HG03354 (cell line): ENCODE measurements at regions not wholly inside any gene's neighbourhood (a gene's known extent, or its start where the extent isn't known, plus 50 kb on each side); places are given as distances from the start of the nearest gene placed in this dataset.

Experiments used
- ATAC-seq: cut with Tn5 transposase; IDR thresholded peaks from one replicate; pipeline ENCODE4 v1.9.1; 2021; ENCODE audit warnings: mild to moderate bottlenecking; ENCODE audit not compliant: unreplicated experiment, poor library complexity, severe bottlenecking

GRCh38 chr22:48943567-48944432 lies 883.9 kb downstream of the BRD1 start:
- ATAC-seq: no peak

GRCh38 chr22:48942698-48943566 lies 884.7 kb downstream of the BRD1 start:
- ATAC-seq: no peak

- no peak for ATAC-seq
Measured at GRCh38 chr22:48941903-48942575, 885.6 kb downstream of the BRD1 start.

GRCh38 chr22:48941033-48941902 lies 886.4 kb downstream of the BRD1 start:
- no peak for ATAC-seq

- no peak for ATAC-seq
Measured at GRCh38 chr22:48940266-48941032, 887.2 kb downstream of the BRD1 start.

- no peak for ATAC-seq
Measured at GRCh38 chr22:48939441-48940265, 888.0 kb downstream of the BRD1 start.

GRCh38 chr22:48938741-48939140 lies 888.9 kb downstream of the BRD1 start:
- ATAC-seq: no peak

DNA sequence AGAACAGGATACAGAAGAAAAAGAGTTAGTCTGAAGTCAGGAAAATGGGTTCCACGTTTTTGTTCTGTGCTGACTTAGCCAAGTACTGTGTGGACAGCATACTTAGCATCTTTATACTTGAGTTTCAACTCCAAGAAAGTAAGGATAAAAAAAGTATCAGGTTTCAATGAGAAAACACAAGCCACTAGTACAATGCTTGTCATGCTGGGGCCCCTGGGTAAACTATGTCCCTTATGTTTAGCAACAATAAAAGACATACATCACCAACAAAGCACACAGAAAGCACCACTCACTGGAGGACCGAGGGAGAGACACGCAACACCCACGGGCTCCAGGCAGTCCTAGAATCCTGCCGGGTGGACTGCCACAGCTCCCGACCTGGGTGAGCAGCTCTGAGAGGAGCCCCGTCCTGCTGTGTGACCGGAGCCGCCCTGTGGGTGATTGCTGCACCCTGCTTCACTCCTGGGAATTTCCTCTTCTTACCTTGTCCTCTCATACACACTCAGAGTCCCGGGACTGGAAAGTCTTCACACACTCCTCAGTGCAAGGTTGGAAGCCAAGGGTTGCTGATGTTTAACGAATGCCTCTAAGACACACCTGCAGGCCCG lies 890.5 kb downstream of the BRD1 start:
- ATAC-seq: no peak

- no peak for ATAC-seq
Measured at GRCh38 chr22:48936391-48936790, 891.3 kb downstream of the BRD1 start.

GRCh38 chr22:48934446-48934845 lies 893.2 kb downstream of the BRD1 start:
- ATAC-seq: no peak

- no peak for ATAC-seq
Measured at GRCh38 chr22:48931452-48931851, 896.2 kb downstream of the BRD1 start.

- no peak for ATAC-seq
Measured at GRCh38 chr22:48929276-48929790, 898.3 kb downstream of the BRD1 start.

DNA sequence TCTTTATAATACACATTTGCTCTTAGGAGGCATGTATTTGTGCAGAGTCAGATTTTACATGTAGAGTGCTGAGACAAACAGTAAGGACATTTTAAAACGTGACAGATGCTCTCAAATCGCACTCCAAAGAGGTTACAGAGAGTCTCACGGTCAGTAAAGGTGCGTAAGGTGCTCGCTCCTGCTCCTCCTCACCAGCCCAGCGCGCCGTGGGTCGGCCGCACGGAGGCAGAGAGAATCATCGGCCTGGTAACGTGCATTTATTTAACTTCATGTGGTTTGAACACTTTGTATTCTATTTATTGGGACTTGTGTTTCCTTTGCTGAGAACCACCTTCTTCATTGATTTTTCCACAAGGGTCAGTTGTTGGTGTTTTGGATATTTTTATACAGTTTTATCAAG lies 900.1 kb downstream of the BRD1 start:
- no peak for ATAC-seq

DNA sequence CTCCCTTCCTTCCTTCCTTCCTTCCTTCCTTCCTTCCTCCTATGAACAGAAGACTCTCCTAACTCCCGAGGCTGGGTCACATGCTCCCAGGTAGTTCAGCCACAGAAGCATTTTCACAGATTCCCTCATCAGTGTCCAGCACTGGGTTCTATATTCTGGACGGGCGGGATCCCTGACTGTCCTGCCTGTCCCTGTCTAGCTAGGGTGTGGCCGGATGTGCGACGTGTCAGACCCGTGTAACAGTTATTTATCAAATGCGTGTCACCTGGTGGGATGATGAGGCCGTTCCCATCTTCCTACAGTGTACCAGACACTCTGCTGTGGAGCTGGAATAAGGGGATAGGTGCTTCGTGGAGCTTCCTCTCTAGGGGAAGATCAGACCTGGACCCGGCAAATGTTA lies 901.0 kb downstream of the BRD1 start:
- no peak for ATAC-seq

GRCh38 chr22:48926136-48926535 lies 901.5 kb downstream of the BRD1 start:
- ATAC-seq: no peak

DNA sequence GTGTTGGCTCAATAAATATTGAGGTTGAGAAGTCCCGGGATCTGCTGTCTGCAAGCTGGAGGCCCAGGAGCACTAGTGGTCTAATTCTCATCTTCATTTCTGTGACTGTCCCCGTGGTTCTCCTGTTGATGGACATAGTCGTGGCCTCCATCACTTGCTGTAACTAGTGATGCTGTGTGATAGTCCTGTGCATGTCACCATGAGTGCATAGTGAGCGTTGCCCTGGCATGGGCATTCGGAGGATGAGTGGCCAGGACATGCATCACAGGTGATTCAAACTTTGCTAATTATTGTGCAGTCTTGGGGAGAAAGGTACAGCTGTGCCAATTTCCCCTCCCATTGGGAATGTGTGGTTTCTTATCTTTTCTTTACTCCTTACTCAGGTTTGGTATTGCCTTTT lies 902.2 kb downstream of the BRD1 start:
- ATAC-seq: no peak

GRCh38 chr22:48923996-48924395 lies 903.7 kb downstream of the BRD1 start:
- ATAC-seq: no peak
